ENCODE measurements at regions not wholly inside any gene's neighbourhood (a gene's known extent, or its start where the extent isn't known, plus 50 kb on each side); places are given as distances from the start of the nearest gene placed in this dataset.

DNA sequence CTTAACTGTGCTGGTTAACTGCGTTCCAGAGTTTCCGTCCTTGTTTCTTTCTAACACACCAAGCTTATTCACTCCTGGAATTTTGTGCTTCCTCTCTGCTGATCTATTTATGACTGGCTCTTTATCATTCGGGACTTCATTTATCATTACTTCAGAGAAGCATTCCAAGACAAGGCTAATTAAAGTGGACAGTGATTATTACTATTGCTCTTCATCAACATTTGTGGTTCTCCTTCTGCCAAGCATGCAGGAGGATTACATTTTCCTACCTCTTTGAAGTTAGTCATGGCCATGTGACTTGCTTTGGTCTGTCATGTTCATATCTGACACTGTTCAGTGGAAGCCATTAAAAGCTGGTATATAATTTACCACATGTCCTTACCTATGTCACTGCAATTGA is 172.4 kb upstream of the AGR3 start:
- no peak for DNase-seq

DNA sequence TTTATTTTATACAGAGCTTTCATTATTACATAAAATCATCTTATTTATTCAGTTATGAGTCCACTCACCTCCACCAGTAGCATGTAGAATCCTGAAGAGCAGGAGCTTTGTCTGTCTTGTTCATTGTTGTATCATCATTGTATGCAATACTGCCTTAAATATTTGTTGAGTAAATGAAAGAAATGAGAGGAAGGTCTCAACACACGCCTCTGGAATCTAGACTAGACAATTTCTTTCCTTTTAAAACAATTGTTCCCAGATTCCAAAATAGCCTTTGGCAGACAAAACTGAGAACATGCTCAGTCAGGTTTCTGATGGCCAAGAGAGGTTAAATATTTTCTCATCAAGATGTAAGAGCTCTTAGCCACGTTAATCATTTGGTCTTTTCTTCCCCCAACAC is 173.1 kb upstream of the AGR3 start:
- DNase-seq: no peak

DNA sequence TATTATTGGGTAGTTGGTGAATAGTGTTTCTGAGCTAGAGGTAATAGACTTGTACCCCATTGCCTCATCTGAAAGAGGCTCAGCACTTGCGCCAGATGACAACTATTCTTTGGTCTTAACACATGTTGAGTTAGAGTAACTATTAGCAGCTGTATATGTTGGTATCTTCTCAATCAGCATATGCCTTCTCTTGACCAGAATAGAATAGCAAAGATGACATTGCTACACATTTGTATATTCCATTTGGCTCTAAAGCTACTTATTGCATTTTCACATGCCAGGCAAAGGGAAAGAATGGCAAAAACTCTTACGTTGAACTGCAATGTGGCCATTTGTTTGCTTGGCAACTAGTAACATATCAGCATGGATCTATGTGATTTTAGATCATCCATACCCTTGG is 173.8 kb upstream of the AGR3 start:
- no peak for DNase-seq

GRCh38 chr7:17056491-17057142 is 174.8 kb upstream of the AGR3 start:
- DNase-seq: no peak

- DNase-seq: no peak
Observed at GRCh38 chr7:17057143-17057509, 175.3 kb upstream of the AGR3 start.

DNA sequence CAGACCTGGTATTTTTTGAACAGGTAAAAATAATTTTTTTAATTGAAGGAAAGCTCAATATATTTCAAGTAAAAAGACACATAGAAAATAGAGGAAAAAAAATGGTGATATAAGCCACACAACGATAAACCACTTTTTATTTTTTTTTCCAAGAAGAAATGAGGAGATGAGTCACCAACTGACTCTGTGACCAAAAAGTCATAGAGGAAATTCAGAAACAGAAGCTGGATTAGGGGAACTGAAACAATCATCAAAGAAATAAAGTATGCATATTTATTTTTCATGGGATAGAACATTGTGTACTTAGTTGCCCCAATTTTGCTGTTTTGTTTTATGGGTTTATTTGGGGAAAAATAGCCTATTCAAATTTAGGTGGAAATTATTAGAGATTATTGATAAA is 176.8 kb upstream of the AGR3 start:
- no peak for DNase-seq

GRCh38 chr7:17060051-17060450 is 178.3 kb upstream of the AGR3 start:
- no peak for DNase-seq

DNA sequence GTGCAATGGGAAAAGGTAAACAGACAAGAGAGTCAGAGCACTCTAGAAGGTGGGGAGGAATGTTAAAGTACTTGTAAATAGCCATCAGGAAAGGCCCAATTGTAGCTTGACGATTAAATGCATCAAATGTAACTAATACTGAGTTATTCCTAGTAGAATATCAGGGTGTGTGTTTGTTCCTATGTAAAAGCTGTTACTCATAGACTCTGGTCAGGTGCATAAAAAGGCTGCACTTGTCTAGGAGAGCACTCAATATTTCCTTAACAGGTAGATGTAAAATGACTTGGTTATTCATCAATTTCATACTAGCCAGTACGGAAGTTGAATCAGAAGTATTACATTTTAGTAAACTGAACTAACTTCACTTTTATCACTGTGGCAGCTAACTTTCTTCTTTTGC is 179.7 kb upstream of the AGR3 start:
- no peak for DNase-seq

DNA sequence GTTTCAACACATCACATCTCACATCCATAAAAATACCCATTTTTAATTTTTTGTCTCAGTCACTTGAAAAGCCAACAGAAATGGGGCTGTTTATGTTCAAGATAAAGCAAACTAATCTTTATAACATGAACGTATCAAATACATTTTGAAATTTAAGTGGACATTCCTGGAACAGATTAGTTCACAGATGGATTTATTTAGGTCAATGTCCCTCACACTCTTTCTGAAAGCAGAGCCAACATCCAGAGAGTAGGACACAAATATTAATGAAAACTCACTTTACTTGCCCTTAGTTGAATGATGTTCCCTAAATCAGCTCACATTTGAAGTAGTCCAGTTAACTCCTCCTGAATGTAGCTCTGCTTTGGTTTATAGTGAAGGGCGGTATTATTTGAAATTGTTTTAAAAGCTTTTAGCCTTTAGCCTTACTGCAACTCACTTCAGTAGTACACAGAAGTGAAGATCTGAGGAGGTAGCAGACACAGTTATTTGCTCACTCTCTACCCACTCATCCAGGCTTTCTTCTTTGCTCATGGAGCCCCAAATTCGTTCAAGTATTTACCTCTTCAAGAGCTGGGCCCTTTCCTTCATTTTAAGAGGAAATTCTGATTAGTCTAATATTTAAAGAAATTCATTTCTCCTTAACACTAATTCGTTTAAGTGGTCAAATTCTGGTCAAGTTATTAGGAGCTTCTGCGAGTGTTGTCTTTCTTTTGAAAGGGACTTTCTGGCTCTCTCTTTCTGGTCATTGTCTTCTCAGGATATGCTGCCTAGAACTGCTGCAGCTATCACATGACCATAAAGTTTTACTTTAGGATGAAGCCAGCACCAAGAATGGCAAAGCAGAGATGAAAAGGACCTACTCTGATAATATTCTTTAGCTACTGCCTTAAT is 180.6 kb upstream of the AGR3 start:
- no peak for DNase-seq

GRCh38 chr7:17063045-17063383 is 181.2 kb upstream of the AGR3 start:
- DNase-seq: no peak

GRCh38 chr7:17067691-17068090 is 185.9 kb upstream of the AGR3 start:
- no peak for DNase-seq

- no peak for DNase-seq
Observed at GRCh38 chr7:17069146-17069545, 187.4 kb upstream of the AGR3 start.

GRCh38 chr7:17070231-17070708 is 188.5 kb upstream of the AGR3 start:
- no peak for DNase-seq

DNA sequence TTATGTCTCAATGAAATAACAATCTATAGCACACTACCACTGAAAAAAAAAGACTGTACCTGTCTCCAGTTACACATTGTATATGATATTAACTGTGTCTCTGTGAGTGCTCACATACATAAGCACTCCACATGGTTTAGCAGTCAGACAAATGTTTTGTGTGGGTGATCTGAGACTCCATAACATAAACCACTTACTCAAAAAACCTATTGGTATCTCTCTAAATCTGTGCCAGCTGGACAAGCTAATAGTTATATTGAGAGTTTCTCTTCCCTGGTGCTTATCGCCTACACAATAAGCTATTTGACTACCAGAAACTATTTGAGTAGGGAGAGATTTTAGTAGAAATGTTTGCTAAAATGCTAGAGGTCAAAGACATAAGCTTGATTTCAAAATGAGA is 190.1 kb upstream of the AGR3 start:
- DNase-seq: no peak

GRCh38 chr7:17075601-17076255 is 193.9 kb upstream of the AGR3 start:
- DNase-seq: no peak

- no peak for DNase-seq
Observed at GRCh38 chr7:17078298-17078697, 196.5 kb upstream of the AGR3 start.

- no peak for DNase-seq
Observed at GRCh38 chr7:17083392-17084165, 201.8 kb upstream of the AGR3 start.

DNA sequence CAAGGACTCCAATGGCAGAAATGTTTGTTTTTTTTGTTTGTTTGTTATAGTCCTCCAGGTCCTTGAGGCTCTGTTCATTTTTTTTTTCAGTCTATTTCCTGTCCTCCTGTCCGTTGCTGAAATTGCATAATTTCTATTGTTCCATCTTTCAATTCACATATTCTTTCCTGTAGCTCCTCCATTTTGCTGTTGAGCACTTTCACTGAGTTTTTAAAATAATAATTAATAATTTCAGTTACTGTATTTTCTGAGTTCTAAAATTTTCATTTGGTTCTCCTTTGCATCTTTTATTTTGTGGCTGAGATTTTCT is 202.3 kb upstream of the AGR3 start:
- no peak for DNase-seq

GRCh38 chr7:17085186-17085585 is 203.4 kb upstream of the AGR3 start:
- no peak for DNase-seq

GRCh38 chr7:17086403-17086802 is 204.6 kb upstream of the AGR3 start:
- no peak for DNase-seq

GRCh38 chr7:17090751-17091150 is 207.7 kb upstream of the AHR start:
- no peak for DNase-seq

- DNase-seq: no peak
Observed at GRCh38 chr7:17093461-17093860, 205.0 kb upstream of the AHR start.

DNA sequence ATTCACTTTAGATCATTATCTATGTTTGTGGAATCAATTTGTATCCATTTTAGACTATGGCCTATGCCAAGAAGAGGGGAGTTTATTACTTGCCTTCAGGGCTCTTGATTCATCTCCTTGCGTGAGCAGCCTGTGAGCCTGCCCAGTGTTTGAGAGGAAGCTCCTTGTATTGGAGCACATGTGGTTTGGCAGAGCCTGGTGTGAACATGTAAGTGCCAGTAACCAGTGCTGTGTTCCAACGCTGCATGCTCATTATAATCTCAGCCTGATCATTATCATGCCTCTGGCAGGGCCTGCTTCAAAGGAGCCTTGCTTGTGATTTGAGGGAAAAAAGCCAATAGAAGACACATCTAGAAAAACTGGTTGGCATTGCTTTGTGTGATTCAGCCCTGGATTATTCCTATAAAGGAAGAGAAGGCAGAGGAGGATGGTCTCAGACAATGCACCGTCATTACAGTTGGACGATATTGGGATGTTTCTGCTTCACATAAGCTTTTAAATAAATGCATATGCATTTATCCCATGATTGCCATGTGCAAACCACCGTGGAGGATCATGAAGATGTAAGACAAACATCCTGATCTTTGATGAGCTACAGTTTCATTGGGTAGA is 203.4 kb upstream of the AHR start:
- DNase-seq: no peak
